ENCODE measurements at regions not wholly inside any gene's neighbourhood (a gene's known extent, or its start where the extent isn't known, plus 50 kb on each side); places are given as distances from the start of the nearest gene placed in this dataset.
"Not testable (repeated sequence)": the region's sequence is repeated elsewhere in the genome, so short reads cannot be mapped to it uniquely, and the experiment has no call there.

- DNase-seq (ENCODE audit: low read depth), result no peak
Observed at GRCh38 chr13:62173958-62174357, 758.3 kb upstream of the PCDH20 start.

GRCh38 chr13:62171697-62172096, 756.0 kb upstream of the PCDH20 start:
- peak; percentile 5 for DNase-seq (ENCODE audit: low read depth)

GRCh38 chr13:62168891-62169290, 753.2 kb upstream of the PCDH20 start:
- DNase-seq (ENCODE audit: low read depth), result no peak

GRCh38 chr13:62167650-62168172, 752.1 kb upstream of the PCDH20 start:
- DNase-seq (ENCODE audit: low read depth), result no peak

- DNase-seq (ENCODE audit: low read depth), result no peak
Observed at GRCh38 chr13:62162860-62163259, 747.2 kb upstream of the PCDH20 start.

GRCh38 chr13:62158520-62158919, 742.9 kb upstream of the PCDH20 start:
- no peak for DNase-seq (ENCODE audit: low read depth)

DNA sequence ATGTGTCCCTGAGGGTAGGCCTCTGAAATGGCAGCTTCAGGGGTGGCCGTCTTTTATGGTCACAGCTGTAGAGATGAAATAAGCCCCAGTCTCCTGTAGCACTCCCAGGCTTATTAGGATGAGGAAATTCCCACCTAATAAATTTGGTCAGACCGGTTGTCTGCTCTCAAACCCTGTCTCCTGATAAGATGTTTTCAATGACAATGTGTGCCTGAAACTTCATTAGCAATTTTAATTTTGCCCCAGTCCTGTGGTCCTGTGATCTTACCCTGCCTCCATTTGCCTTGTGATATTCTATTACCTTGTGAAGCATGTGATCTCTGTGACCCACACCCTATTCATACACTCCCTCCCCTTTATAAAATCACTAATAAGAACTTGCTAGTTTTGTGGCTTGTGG, 736.1 kb upstream of the PCDH20 start:
- DNase-seq (ENCODE audit: low read depth), result not testable (repeated sequence)

DNA sequence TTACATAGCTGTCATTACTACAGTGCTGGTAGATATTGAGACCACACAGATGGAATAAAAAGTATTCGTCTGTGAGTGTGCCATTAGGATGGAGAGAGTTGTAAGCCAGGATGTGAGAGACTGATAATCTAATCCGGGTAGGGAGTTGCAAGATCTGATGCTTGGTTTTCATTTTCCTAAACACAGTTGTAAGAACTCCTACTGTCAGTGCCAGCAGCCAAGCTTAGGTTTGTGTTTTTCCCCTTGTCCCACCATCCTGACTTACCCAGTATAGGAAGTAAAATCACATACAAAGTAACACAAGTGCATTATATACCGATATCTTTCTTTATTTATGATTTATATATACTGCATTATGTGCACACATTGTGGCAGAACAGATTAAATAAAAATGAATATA, 726.4 kb upstream of the PCDH20 start:
- DNase-seq (ENCODE audit: low read depth), result no peak

GRCh38 chr13:62139597-62139996, 723.9 kb upstream of the PCDH20 start:
- DNase-seq (ENCODE audit: low read depth), result no peak

- DNase-seq (ENCODE audit: low read depth), result no peak
Observed at GRCh38 chr13:62137629-62138405, 722.2 kb upstream of the PCDH20 start.

DNA sequence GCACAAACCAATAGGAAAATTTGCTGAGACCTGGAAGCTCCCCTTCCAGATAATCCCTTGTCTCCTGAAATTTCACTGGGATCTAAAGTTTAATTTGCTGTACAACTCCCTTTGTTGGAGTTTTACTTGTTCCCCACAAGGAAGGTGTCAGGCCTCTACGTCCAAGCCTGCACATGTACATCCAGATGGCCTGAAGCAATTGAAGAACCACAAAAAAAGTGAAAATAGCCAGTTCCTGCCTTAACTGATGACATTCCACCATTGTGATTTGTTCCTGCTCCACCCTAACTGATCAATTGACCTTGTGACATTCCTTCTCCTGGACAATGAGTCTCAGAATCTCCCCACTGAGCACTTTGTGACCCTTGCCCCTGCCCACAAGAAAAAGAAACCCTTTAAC, 716.0 kb upstream of the PCDH20 start:
- DNase-seq (ENCODE audit: low read depth), result no peak

- no peak for DNase-seq (ENCODE audit: low read depth)
Observed at GRCh38 chr13:62130062-62130970, 714.7 kb upstream of the PCDH20 start.

DNA sequence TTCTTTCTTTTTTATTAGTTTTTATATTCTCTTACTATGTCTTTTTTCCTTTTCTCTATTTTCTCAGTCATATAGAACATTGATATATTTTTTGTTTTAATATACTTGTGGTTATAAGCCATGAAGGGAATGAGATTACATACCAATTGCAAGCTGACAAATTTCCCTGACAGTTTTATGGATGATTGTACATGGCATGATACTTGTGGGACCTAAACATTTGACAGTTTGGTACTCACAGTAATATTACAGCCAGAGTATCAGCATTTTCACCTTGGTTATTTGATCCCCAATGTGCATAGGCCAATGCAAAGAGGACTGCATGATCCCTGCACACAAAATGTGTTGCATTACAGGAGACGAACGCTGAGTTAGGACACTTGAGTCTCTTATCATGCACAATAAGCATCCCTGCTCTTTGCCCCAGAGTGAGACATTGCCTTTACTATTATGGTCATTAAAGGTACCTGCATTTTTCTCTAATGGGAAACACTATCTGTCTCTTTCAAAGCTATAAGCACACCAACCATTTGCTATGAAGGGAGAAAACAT, 713.4 kb upstream of the PCDH20 start:
- DNase-seq (ENCODE audit: low read depth), result no peak

GRCh38 chr13:62126400-62126799, 710.8 kb upstream of the PCDH20 start:
- no peak for DNase-seq (ENCODE audit: low read depth)

DNA sequence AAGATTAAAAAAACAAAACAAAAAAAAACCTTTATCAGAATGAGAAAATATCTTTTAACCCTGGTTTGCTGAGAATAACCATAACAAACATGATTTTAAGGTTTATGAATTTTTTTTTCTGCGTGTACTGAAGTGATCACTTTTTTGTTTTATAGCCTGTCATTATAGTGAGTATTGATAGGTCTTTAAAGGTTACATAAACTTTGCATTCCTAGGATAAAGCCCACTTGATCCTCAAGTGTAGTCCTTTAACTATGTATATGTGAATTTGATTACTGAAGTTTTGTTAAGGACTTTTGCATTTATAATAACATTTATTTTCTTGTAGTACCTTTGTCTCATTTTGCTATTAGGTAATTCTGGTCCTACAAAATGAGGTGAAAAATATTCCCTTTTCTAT, 709.8 kb upstream of the PCDH20 start:
- DNase-seq (ENCODE audit: low read depth), result no peak

DNA sequence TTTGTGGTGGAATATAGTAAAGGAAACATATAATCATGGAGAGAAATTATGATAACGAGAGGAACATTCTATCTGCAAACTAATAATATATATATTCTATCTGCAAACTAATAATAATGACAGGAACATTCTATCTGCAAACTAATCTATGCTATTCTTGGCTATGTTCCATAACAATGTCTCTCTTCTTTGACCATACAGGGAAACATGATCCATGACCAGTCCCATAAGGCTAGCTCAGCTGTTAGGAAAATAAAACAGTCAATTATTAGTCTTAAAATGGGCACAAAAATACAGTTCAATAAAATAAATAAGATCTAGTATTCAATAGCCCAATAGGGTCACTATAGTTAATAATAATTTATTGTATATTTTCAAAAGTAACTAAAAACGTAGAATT, 707.8 kb upstream of the PCDH20 start:
- no peak for DNase-seq (ENCODE audit: low read depth)

DNA sequence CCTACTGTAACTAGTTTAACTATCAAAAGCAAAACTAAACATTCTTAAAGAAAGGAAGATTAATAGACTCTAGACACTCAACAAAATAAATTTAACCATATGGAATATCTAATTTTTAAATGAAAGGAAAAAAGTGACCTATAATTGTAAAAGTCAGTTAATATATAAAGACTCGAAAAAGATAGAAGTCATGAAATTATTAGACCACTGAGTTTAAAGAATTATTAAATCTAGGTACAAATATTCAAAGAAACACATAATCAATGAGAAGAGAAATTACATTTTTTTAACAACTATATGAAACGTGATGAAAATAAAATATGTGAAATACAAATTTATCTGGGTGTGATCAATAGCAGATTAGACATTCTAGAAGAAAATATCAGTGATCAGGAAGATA, 706.8 kb upstream of the PCDH20 start:
- DNase-seq (ENCODE audit: low read depth), result no peak

- DNase-seq (ENCODE audit: low read depth), result peak; percentile 6
Observed at GRCh38 chr13:62119739-62120700, 704.4 kb upstream of the PCDH20 start.

GRCh38 chr13:62115831-62116230, 700.2 kb upstream of the PCDH20 start:
- no peak for DNase-seq (ENCODE audit: low read depth)

DNA sequence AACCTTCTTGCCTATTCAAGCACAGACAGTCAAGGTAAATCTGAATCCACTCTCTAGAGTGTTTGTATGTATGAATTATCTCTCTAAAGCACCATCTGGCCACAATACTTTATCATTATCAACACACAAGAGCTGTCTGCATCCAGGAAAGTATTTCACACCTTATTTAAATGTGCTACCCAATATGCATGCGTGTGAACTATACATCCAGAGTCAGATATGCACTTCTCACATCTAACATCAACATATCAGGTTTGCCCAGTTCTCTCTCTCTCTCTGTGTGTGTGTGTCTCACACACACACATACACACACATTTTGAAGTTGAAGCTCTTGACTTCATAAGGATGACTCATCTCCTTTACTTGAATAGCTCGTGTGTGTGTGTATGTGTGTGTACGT, 697.5 kb upstream of the PCDH20 start:
- DNase-seq (ENCODE audit: low read depth), result peak; percentile 1

DNA sequence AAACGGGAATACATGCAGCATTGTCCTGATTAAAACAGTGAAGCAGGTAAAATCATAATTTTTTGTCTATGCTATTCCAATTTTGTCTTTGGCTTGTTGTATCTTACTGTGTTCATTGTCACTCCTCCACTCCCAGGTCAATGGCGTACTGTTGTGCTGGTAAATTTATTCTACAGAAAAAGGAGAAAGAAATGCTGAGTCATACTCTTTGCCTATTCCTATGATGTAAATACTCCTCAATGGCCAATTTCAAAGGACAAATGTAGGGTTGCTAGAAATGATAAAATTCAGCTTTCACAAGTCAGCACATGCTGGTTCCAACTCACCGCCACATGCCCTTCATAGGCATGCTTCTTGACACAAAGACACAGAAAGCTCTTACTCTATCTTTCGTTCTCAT, 694.4 kb upstream of the PCDH20 start:
- DNase-seq (ENCODE audit: low read depth), result no peak

DNA sequence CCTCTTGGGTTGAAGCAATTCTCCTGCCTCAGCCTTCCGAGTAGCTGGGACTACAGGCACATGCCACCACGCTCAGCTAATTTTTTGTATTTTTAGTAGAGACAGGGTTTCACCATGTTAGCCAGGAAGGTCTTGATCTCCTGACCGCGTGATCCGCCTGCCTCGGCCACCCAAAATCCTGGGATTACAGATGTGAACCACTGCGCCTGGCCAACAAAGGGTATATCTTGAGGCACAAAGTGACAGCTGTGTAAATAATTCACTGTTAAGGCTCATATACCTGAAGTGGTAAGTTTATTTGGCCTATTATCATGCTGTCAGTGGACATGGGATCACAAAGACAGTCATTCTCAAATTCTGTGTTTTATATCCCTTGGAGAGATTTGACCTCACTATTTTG, 688.5 kb upstream of the PCDH20 start:
- not testable (repeated sequence) for DNase-seq (ENCODE audit: low read depth)

Data from iris pigment epithelial cell (primary cell).